Glutamatergic neuron (in vitro differentiated cells): ENCODE measurements at regions not wholly inside any gene's neighbourhood (a gene's known extent, or its start where the extent isn't known, plus 50 kb on each side); places are given as distances from the start of the nearest gene placed in this dataset.

Experiments used
- DNase-seq: peaks from one replicate; pipeline ENCODE4 v3.0.0; 2022
- H3K27ac Mint-ChIP-seq: one replicate; pipeline ENCODE4 v1.8.0; 2020; ENCODE audit warnings: mild to moderate bottlenecking, mixed read lengths, inconsistent platforms; ENCODE audit not compliant: unreplicated experiment
- H3K27me3 Mint-ChIP-seq: one replicate; pipeline ENCODE4 v1.8.0; 2020; ENCODE audit warnings: mild to moderate bottlenecking, moderate library complexity, mixed read lengths, inconsistent platforms; ENCODE audit not compliant: unreplicated experiment
- H3K36me3 Mint-ChIP-seq: one replicate; pipeline ENCODE4 v1.8.0; 2020; ENCODE audit warnings: mild to moderate bottlenecking, mixed read lengths, inconsistent platforms; ENCODE audit not compliant: unreplicated experiment
- H3K4me1 Mint-ChIP-seq: one replicate; pipeline ENCODE4 v1.8.0; 2020; ENCODE audit warnings: mild to moderate bottlenecking, low read depth, mixed read lengths, inconsistent platforms; ENCODE audit not compliant: unreplicated experiment
- H3K4me3 Mint-ChIP-seq: one replicate; pipeline ENCODE4 v1.8.0; 2020; ENCODE audit warnings: mild to moderate bottlenecking, mixed read lengths, inconsistent platforms; ENCODE audit not compliant: unreplicated experiment
- H3K9me3 Mint-ChIP-seq: one replicate; pipeline ENCODE4 v1.8.0; 2020; ENCODE audit warnings: mild to moderate bottlenecking, moderate library complexity, mixed read lengths, inconsistent platforms; ENCODE audit not compliant: unreplicated experiment
- TF ChIP-seq, protein P1 (sequence below): fragments of 200-600 bp; sonication (generic); IDR thresholded peaks from one replicate; pipeline ENCODE4 v1.5.0; 2021; ENCODE audit not compliant: partially characterized antibody, unreplicated experiment

- TF ChIP-seq, protein P1, sequence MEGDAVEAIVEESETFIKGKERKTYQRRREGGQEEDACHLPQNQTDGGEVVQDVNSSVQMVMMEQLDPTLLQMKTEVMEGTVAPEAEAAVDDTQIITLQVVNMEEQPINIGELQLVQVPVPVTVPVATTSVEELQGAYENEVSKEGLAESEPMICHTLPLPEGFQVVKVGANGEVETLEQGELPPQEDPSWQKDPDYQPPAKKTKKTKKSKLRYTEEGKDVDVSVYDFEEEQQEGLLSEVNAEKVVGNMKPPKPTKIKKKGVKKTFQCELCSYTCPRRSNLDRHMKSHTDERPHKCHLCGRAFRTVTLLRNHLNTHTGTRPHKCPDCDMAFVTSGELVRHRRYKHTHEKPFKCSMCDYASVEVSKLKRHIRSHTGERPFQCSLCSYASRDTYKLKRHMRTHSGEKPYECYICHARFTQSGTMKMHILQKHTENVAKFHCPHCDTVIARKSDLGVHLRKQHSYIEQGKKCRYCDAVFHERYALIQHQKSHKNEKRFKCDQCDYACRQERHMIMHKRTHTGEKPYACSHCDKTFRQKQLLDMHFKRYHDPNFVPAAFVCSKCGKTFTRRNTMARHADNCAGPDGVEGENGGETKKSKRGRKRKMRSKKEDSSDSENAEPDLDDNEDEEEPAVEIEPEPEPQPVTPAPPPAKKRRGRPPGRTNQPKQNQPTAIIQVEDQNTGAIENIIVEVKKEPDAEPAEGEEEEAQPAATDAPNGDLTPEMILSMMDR = no peak
These were observed 117.2 kb downstream of the TSN start for GRCh38 chr2:121872651-121873050.

GRCh38 chr2:121873864-121874263 is 118.4 kb downstream of the TSN start:
- no peak overlapping the region for H3K27ac Mint-ChIP-seq
- TF ChIP-seq, protein P1 = no peak
- H3K4me1 Mint-ChIP-seq = peaks cover 7% of the 10 kb centered on the region
- no peaks in the 10 kb centered on the region for H3K9me3 Mint-ChIP-seq
- peaks cover 5% of the 10 kb centered on the region for H3K36me3 Mint-ChIP-seq
- no peak overlapping the region for H3K4me3 Mint-ChIP-seq
- DNase-seq = no peak
- H3K27me3 Mint-ChIP-seq = peaks cover 2% of the 10 kb centered on the region

More at GRCh38 chr2:121872651-121873050, 117.2 kb downstream of the TSN start:
- H3K4me1 Mint-ChIP-seq = peaks cover 7% of the 10 kb centered on the region
- no peak overlapping the region for H3K27ac Mint-ChIP-seq
- no peaks in the 10 kb centered on the region for H3K9me3 Mint-ChIP-seq
- no peak for DNase-seq
- peaks cover 2% of the 10 kb centered on the region for H3K27me3 Mint-ChIP-seq
- no peak overlapping the region for H3K4me3 Mint-ChIP-seq
- no peaks in the 10 kb centered on the region for H3K36me3 Mint-ChIP-seq

- peaks cover 6% of the 10 kb centered on the region for H3K36me3 Mint-ChIP-seq
- TF ChIP-seq, protein P1 = no peak
- peaks cover 2% of the 10 kb centered on the region for H3K27me3 Mint-ChIP-seq
- H3K27ac Mint-ChIP-seq = no peak overlapping the region
- H3K4me1 Mint-ChIP-seq = no peaks in the 10 kb centered on the region
- H3K9me3 Mint-ChIP-seq = no peaks in the 10 kb centered on the region
- no peak overlapping the region for H3K4me3 Mint-ChIP-seq
- no peak for DNase-seq
These were observed 120.2 kb downstream of the TSN start for GRCh38 chr2:121875585-121876185.

- DNase-seq = no peak
- H3K27me3 Mint-ChIP-seq = no peaks in the 10 kb centered on the region
- H3K4me3 Mint-ChIP-seq = no peak overlapping the region
- TF ChIP-seq, protein P1 = no peak
- H3K9me3 Mint-ChIP-seq = no peaks in the 10 kb centered on the region
- H3K4me1 Mint-ChIP-seq = no peaks in the 10 kb centered on the region
- H3K36me3 Mint-ChIP-seq = peaks cover 6% of the 10 kb centered on the region
- H3K27ac Mint-ChIP-seq = no peak overlapping the region
These were observed 121.9 kb downstream of the TSN start for GRCh38 chr2:121877366-121877765.

- Mint-ChIP-seq H3K4me3 (no peak overlapping the region), H3K27ac (no peak overlapping the region), H3K4me1 (peaks cover 1% of the 10 kb centered on the region), H3K27me3 (no peaks in the 10 kb centered on the region), H3K9me3 (peaks cover 3% of the 10 kb centered on the region), H3K36me3 (peaks cover 6% of the 10 kb centered on the region)
- TF ChIP-seq, protein P1 = no peak
- DNase-seq = no peak
These were observed 124.8 kb downstream of the TSN start for GRCh38 chr2:121880283-121880682.
